ENCODE measurements at regions not wholly inside any gene's neighbourhood (a gene's known extent, or its start where the extent isn't known, plus 50 kb on each side); places are given as distances from the start of the nearest gene placed in this dataset.

- intact Hi-C loops (cut with micrococcal nuclease): loop anchor here (10.0 kb wide), 1 partner anchor 365 kb away; no protein-coding TSS in a partner anchor
- Mint-ChIP-seq H3K27ac (no peak overlapping the region), H3K36me3 (no peaks in the 10 kb centered on the region), H3K4me1 (peaks cover 36 to 44% of the 10 kb centered on the region in 2 donors), H3K9me3 (no peaks in the 10 kb centered on the region), H3K4me3 (peak overlapping the region; percentile 32), H3K27me3 (ENCODE audit: low read depth in 2 of 2) (peaks cover 0 to 4% of the 10 kb centered on the region in 2 donors)
- H3K9me3 ChIP-seq (ENCODE audit: control insufficient read depth, insufficient read depth, low read length): no peaks in the 10 kb centered on the region
- peak in 1 of 3 donors; percentile 25 for ATAC-seq
- no peaks in the 10 kb centered on the region for H3K36me3 ChIP-seq (ENCODE audit: control insufficient read depth, insufficient read depth, low read length)
- no peaks in the 10 kb centered on the region for H3K27me3 ChIP-seq (ENCODE audit: control insufficient read depth, insufficient read depth, low read length)
- H3K27ac ChIP-seq (ENCODE audit: low read length): no peak overlapping the region
- H3K4me1 ChIP-seq (ENCODE audit: control insufficient read depth, insufficient read depth, low read length): peaks cover 52% of the 10 kb centered on the region
- no peak overlapping the region for H3K4me3 ChIP-seq (ENCODE audit: low read length)
- DNase-seq: peak in 1 of 2 donors; percentile 58
- no peak for TF ChIP-seq CTCF (IDR thresholded peaks at IDR 0.05)
- 85% methylated on average over 4 of the region's 7 CpGs for WGBS (ENCODE audit: insufficient coverage)
Measured at GRCh38 chr2:239629926-239630617, 229.3 kb upstream of the HDAC4 start.

GRCh38 chr2:239626961-239627592, 226.3 kb upstream of the HDAC4 start:
- H3K9me3 ChIP-seq (ENCODE audit: control insufficient read depth, insufficient read depth, low read length): no peaks in the 10 kb centered on the region
- no peaks in the 10 kb centered on the region for H3K36me3 ChIP-seq (ENCODE audit: control insufficient read depth, insufficient read depth, low read length)
- Mint-ChIP-seq H3K4me1 (peaks cover 65 to 73% of the 10 kb centered on the region in 2 donors), H3K27ac (peak overlapping the region in 1 of 2 donors; percentile 68), H3K27me3 (ENCODE audit: low read depth in 2 of 2) (no peaks in the 10 kb centered on the region), H3K36me3 (no peaks in the 10 kb centered on the region), H3K4me3 (peak overlapping the region; percentile 50), H3K9me3 (no peaks in the 10 kb centered on the region)
- no peaks in the 10 kb centered on the region for H3K27me3 ChIP-seq (ENCODE audit: control insufficient read depth, insufficient read depth, low read length)
- ATAC-seq (no peak), DNase-seq (no peak)
- no peak overlapping the region for H3K4me3 ChIP-seq (ENCODE audit: low read length)
- peaks cover 70% of the 10 kb centered on the region for H3K4me1 ChIP-seq (ENCODE audit: control insufficient read depth, insufficient read depth, low read length)
- intact Hi-C loops (cut with micrococcal nuclease): loop anchor here (10.0 kb wide), 1 partner anchor 362 kb away; no protein-coding TSS in a partner anchor
- TF ChIP-seq CTCF (IDR thresholded peaks at IDR 0.05): no peak
- WGBS (ENCODE audit: insufficient coverage): 97% methylated on average over 16 of the region's 16 CpGs
- H3K27ac ChIP-seq (ENCODE audit: low read length): peak overlapping the region; percentile 61

GRCh38 chr2:239625971-239626734, 225.3 kb upstream of the HDAC4 start:
- no peak overlapping the region for H3K4me3 ChIP-seq (ENCODE audit: low read length)
- no peak for TF ChIP-seq CTCF (IDR thresholded peaks at IDR 0.05)
- intact Hi-C loops (cut with micrococcal nuclease): loop anchor here (10.0 kb wide), 1 partner anchor 361 kb away; no protein-coding TSS in a partner anchor
- peak overlapping the region; percentile 61 for H3K27ac ChIP-seq (ENCODE audit: low read length)
- no peaks in the 10 kb centered on the region for H3K27me3 ChIP-seq (ENCODE audit: control insufficient read depth, insufficient read depth, low read length)
- DNase-seq: peak; percentile 31 to 66
- no peaks in the 10 kb centered on the region for H3K9me3 ChIP-seq (ENCODE audit: control insufficient read depth, insufficient read depth, low read length)
- ATAC-seq: peak; percentile 58 to 78 (median 71)
- peaks cover 69% of the 10 kb centered on the region for H3K4me1 ChIP-seq (ENCODE audit: control insufficient read depth, insufficient read depth, low read length)
- H3K36me3 ChIP-seq (ENCODE audit: control insufficient read depth, insufficient read depth, low read length): no peaks in the 10 kb centered on the region
- Mint-ChIP-seq H3K27me3 (ENCODE audit: low read depth in 2 of 2) (no peaks in the 10 kb centered on the region), H3K4me1 (peaks cover 65 to 78% of the 10 kb centered on the region in 2 donors), H3K27ac (peak overlapping the region; percentile 68 to 79), H3K4me3 (peak overlapping the region; percentile 47), H3K9me3 (no peaks in the 10 kb centered on the region), H3K36me3 (no peaks in the 10 kb centered on the region)
- 44% methylated on average over 6 of the region's 8 CpGs for WGBS (ENCODE audit: insufficient coverage)
